Cardiac fibroblast (primary cell): ENCODE measurements at regions not wholly inside any gene's neighbourhood (a gene's known extent, or its start where the extent isn't known, plus 50 kb on each side); places are given as distances from the start of the nearest gene placed in this dataset.
A peak's percentile ranks its signal among the peaks of the same experiment; 100 is the strongest.
"Not testable (repeated sequence)": the region's sequence is repeated elsewhere in the genome, so short reads cannot be mapped to it uniquely, and the experiment has no call there.

ENCODE experiments used
- DNase-seq, 2 donors: peaks; one replicate each; pipeline versions ENCODE4 v3.0.0 to v3.0.0-alpha.2; 2010; ENCODE audit warnings: low read depth in 2 of 2
- H3K4me3 ChIP-seq, 2 donors: replicated peaks in 1 of 2; 1 replicate in 1 of 2; 2 replicates in 1 of 2; pipeline ENCODE4 v1.5.1; 2011; ENCODE audit warnings: low read depth in 2 of 2, low read length in 2 of 2, mild to moderate bottlenecking in 2 of 2, moderate library complexity in 1 of 2
- CTCF ChIP-seq: IDR thresholded peaks from one replicate; pipeline ENCODE4 v1.5.1; 2011; ENCODE audit warnings: low read depth, mild to moderate bottlenecking, low read length, inconsistent platforms

- H3K4me3 ChIP-seq, result no peak overlapping the region
- DNase-seq, result no peak
- TF ChIP-seq CTCF, result no peak
Observed at GRCh38 chr20:12243327-12243726, 325.6 kb downstream of the BTBD3 start.

- no peak overlapping the region for H3K4me3 ChIP-seq
- TF ChIP-seq CTCF, result no peak
- no peak for DNase-seq
Observed at GRCh38 chr20:12248481-12248880, 330.8 kb downstream of the BTBD3 start.

- H3K4me3 ChIP-seq, result not testable (repeated sequence)
Observed at GRCh38 chr20:12250661-12251060, 333.0 kb downstream of the BTBD3 start.

GRCh38 chr20:12252793-12253192 is 335.1 kb downstream of the BTBD3 start:
- H3K4me3 ChIP-seq, result no peak overlapping the region
- DNase-seq, result peak in 1 of 2 donors; percentile 18
- TF ChIP-seq CTCF, result no peak

More at GRCh38 chr20:12250661-12251060, 333.0 kb downstream of the BTBD3 start:
- not testable (repeated sequence) for DNase-seq

- H3K4me3 ChIP-seq, result no peak overlapping the region
- TF ChIP-seq CTCF, result no peak
- DNase-seq, result peak; percentile 0 to 32
Observed at GRCh38 chr20:12255461-12255970, 337.8 kb downstream of the BTBD3 start.

- peak; percentile 19 to 29 for DNase-seq
- H3K4me3 ChIP-seq, result no peak overlapping the region
- no peak for TF ChIP-seq CTCF
Observed at GRCh38 chr20:12256806-12257205, 339.1 kb downstream of the BTBD3 start.

GRCh38 chr20:12262747-12263146 is 345.1 kb downstream of the BTBD3 start:
- DNase-seq, result no peak
- no peak overlapping the region for H3K4me3 ChIP-seq
- TF ChIP-seq CTCF, result no peak
